HS-5 (cell line): ENCODE measurements at regions not wholly inside any gene's neighbourhood (a gene's known extent, or its start where the extent isn't known, plus 50 kb on each side); places are given as distances from the start of the nearest gene placed in this dataset.
"Not testable (repeated sequence)": the region's sequence is repeated elsewhere in the genome, so short reads cannot be mapped to it uniquely, and the experiment has no call there.

ENCODE experiments used
- DNase-seq: peaks from one replicate; pipeline ENCODE4 v3.0.0-alpha.2; 2012; ENCODE audit warnings: low read depth

DNA sequence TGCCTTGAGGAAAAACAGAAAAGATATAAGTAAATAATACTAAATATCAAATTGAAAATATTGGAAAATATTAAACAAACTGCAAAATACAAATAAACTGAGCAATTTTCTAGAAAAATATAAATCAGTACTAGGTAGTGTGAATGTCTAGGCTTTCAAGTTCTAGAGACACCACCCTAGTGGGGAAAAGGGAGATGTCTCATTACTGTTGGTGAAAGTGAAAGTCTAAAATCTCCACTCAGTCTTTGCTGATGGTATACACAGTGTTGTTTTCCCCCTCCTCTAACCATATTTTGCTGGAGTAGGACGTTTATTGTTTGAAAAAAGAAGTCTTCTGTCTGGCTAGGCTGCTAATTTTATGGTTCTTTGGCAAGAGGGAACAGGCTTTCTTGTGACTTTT, 1368.9 kb downstream of the OTOL1 start:
- no peak for DNase-seq

- no peak for DNase-seq
Observed at GRCh38 chr3:162879021-162879562, 1382.5 kb downstream of the OTOL1 start.

DNA sequence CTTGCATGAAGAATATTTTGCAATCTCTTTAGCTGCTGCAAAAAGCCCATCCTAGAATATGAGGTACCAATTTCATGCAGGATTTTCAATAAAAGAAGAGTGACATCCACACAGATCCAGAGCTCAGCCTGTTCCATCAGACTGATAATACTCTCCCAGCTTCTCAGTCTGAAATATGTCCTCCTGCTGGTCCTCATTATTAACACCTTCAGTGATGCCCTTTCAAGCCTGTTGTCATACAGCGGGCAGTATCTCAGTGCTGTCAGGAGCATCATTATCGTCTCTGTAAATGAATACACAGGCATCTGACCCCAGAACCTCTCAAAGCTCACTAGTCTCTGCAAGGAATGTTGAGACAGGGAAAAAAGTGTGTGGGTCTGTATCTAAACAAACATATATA, 1387.8 kb downstream of the OTOL1 start:
- DNase-seq = no peak

DNA sequence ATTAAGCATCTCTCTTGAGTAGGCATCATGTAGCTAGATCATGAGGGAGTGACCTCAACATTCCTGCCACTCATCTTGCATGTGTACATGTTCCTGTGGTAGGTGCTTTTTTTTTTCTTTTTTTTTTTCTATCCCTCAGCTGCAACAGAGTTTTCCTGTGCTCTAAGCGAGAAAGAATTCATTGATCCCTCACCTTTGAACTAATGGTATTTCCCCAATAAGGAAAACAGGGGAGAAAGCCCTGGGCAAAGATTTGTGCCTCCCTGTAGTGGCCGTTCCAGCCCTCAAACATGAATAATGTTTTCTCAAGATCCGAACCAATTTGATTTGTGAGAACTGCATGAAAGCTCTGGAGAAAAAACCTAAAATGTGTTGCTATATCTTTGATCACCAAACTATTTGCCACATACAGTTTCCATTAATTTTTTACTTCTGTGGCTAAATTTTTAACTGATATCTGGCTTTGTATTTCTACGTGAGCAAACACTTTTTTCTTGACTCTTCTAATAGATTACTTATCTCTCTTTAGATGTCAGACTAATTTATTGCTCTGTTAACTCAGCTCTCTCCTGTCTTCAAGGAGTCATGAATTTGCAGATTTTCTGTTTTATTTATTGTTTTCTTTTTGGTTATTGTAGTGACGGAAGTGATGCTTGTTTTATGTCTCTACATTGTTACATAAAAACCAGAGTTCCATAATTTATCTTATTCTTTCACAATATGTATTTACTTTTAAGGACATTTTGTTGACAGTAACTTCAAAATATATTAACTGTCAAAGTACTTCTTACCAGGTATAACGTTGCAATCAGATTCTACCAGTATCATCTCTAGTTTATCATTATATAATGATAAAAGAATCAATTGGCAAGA, 1396.5 kb downstream of the OTOL1 start:
- no peak for DNase-seq

DNA sequence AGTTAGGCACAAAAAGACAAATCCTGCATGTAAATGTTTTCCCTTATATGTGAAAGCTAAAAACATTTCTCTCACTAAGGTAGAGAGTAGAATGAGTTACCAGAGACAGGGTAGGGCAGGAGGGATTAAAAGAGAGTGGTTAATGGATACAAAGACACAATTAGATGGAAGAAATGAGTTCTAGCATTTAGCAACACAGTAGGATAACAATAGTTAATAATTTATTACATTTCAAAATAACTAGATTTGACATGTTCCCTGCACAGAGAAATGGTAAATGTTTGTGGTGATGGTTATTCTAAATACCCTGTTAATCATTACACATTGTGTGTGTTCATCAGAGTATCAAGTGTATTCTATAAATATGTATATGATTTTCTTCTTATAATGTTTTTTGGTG, 1400.7 kb downstream of the OTOL1 start:
- no peak for DNase-seq

GRCh38 chr3:162932503-162932902, 1435.9 kb downstream of the OTOL1 start:
- DNase-seq = no peak

GRCh38 chr3:162933656-162934055, 1437.0 kb downstream of the OTOL1 start:
- DNase-seq = no peak

DNA sequence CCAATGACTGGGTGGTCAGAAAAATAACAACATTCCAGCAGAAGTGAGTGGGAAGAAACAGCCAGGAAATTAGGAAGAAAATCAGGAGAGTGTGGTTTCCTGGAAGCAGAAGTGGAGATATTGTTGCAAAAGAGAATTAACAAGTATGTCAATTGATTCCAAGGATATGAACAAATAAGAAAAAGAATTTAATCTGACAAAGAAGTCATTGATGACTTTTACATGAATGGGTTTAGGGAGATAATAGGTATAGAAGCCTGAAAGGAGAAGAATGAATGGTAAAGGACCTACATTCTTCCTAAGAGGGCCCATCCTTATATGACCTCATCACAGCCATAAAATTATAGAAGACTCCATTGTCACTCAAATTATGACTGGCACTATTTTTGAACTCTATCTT, 1440.1 kb downstream of the OTOL1 start:
- DNase-seq = no peak

DNA sequence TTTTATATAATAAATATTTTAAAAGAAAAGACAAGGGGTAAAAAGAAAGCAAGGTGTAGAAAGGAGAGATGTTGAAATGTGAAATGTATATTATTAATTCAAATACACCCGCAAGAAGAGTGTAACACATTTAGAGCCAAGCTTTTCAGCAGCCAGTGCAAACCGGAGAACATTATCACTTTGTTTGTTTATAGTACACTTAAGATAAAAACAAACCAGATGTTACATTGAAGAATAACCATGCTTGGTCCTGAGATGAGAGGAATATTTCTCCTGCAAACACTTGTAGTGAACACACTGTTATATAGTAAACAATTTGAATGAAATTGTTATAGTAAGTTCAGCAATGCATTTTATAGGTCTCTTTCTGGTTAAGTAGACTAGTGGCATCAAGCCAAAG, 1441.5 kb downstream of the OTOL1 start:
- DNase-seq = no peak

GRCh38 chr3:162945626-162946025, 1449.0 kb downstream of the OTOL1 start:
- no peak for DNase-seq

GRCh38 chr3:162956711-162957110, 1460.1 kb downstream of the OTOL1 start:
- DNase-seq = no peak

- DNase-seq = no peak
Observed at GRCh38 chr3:162960269-162960668, 1463.7 kb downstream of the OTOL1 start.

- DNase-seq = no peak
Observed at GRCh38 chr3:162970292-162970691, 1473.7 kb downstream of the OTOL1 start.

DNA sequence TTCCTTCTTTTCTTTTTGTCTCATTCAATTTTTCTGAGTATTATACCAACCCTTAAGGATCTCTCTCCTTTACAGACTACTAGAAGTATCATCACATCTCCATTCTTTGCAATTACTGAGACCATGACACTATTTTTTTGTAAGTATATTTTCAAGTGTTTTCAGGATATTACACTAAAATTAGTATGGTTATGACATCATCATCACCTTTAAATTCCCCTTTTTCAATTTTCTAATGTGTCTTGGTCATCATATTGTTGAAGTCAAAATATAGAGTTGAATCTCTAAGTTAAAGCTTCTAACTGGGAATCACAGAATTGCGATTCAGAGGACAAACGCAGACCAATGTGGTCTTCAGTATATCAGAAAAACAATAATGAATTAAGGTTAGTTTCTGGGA, 1475.1 kb downstream of the OTOL1 start:
- DNase-seq = no peak

- no peak for DNase-seq
Observed at GRCh38 chr3:162973428-162973917, 1476.9 kb downstream of the OTOL1 start.

GRCh38 chr3:162978136-162978535, 1481.5 kb downstream of the OTOL1 start:
- no peak for DNase-seq

- DNase-seq = no peak
Observed at GRCh38 chr3:162984746-162985145, 1488.1 kb downstream of the OTOL1 start.

- DNase-seq = not testable (repeated sequence)
Observed at GRCh38 chr3:162987085-162987794, 1490.6 kb downstream of the OTOL1 start.

DNA sequence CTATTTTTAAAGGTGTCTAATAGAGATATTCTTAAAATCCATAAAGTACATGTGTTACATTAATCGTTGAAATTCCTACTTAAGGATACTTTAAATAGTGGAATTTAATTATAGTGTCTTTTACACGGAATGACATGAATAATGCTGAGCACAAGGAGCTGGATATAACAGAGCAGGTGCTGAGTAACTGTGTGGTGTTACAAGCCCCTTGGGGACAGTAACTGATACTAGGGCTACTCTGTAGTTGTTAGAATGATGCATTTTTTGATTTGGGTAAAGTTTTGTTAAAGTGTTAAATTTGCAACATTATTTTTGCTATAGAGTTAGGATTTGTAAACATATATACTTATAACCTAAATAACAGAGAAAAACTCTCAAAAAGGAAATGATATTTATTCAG, 1496.1 kb downstream of the OTOL1 start:
- DNase-seq = no peak

DNA sequence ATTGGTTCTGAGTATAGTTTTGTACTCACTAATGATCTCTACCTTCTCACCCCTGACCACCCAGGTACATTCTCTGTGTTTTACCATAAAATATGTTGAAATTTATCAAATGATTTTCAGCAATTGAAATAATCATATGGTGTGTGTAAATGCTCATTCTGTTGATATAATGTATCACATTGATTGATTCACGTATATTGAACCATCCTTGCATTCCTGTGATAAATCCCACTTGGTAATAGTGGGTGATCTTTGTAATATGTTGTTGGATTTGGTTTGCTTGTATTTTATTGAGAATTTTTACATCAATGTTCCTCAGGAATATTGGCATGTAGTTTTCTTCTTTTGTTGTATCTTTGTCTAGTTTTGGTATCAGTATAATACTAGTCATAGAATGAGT, 1497.6 kb downstream of the OTOL1 start:
- no peak for DNase-seq

DNA sequence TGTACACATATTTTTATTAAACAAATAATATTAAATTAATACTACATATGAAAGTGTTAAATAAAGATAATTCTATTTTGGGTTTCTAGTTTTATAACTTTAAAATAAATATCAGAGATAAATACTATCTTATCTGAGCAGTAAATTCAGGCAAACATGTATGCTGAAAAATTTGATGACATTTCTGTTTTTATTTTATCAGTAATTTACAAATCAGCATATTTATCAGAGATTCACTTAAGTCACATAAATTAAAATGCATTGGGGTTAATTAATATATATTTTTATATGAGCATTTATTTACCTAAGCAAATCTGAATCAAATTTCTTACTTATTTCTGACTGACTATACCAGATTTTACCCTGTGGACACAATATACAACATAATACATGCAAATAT, 1499.8 kb downstream of the OTOL1 start:
- DNase-seq = no peak

DNA sequence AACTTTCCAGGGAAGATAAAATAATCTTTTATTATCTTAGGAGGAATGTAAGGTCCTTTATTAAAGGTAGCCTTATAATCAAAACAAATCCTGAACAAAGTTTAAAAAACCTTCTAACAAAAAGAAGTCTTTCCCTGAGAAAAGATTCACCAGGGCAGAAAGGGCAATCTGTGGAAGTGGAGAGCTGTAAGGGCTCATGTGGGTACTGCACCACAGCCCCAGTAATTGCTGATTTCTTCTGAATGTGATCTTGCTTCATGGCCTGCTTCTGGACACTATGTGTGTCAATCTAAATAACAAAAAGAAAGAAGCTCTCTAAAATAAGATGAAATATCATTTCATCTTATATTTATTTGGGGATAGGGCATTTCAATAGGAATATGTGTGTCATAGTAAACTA, 1501.6 kb downstream of the OTOL1 start:
- DNase-seq = no peak

- DNase-seq = no peak
Observed at GRCh38 chr3:163011596-163011995, 1515.0 kb downstream of the OTOL1 start.
